Fibroblast of lung (primary cell): ENCODE measurements at regions not wholly inside any gene's neighbourhood (a gene's known extent, or its start where the extent isn't known, plus 50 kb on each side); places are given as distances from the start of the nearest gene placed in this dataset.

ENCODE experiments used
- EZH2 ChIP-seq: IDR thresholded peaks from 2 replicates; pipeline ENCODE4 v1.5.1; 2012; ENCODE audit warnings: low read length, control low read depth, mild to moderate bottlenecking; ENCODE audit errors: missing control alignments
- TF ChIP-seq, protein P1 (sequence below), 2 donors: IDR thresholded peaks in 1 of 2; conservative IDR thresholded peaks in 1 of 2; 1 replicate in 1 of 2; 2 replicates in 1 of 2; pipeline ENCODE4 v1.5.1; 2011 to 2012; ENCODE audit warnings: low read length in 2 of 2, control low read depth in 1 of 2, inconsistent platforms in 1 of 2, low read depth in 1 of 2, mild to moderate bottlenecking in 1 of 2

- TF ChIP-seq, protein P1, sequence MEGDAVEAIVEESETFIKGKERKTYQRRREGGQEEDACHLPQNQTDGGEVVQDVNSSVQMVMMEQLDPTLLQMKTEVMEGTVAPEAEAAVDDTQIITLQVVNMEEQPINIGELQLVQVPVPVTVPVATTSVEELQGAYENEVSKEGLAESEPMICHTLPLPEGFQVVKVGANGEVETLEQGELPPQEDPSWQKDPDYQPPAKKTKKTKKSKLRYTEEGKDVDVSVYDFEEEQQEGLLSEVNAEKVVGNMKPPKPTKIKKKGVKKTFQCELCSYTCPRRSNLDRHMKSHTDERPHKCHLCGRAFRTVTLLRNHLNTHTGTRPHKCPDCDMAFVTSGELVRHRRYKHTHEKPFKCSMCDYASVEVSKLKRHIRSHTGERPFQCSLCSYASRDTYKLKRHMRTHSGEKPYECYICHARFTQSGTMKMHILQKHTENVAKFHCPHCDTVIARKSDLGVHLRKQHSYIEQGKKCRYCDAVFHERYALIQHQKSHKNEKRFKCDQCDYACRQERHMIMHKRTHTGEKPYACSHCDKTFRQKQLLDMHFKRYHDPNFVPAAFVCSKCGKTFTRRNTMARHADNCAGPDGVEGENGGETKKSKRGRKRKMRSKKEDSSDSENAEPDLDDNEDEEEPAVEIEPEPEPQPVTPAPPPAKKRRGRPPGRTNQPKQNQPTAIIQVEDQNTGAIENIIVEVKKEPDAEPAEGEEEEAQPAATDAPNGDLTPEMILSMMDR (conservative IDR thresholded peaks at IDR 0.05 in 1 of 2, IDR thresholded peaks at IDR 0.05 in 1 of 2; ENCODE audit: low read depth in 1 of 2, low read length in 2 of 2) = no peak
- no peak for TF ChIP-seq EZH2
These were observed 110.4 kb upstream of the GMNC start for GRCh38 chr3:190972840-190973270.
